H9 (cell line): ENCODE measurements at regions not wholly inside any gene's neighbourhood (a gene's known extent, or its start where the extent isn't known, plus 50 kb on each side); places are given as distances from the start of the nearest gene placed in this dataset.

Experiments used
- DNase-seq: peaks from one replicate; pipeline ENCODE4 v3.0.0-alpha.2; 2017
- H2AFZ ChIP-seq: one replicate; pipeline ENCODE4 v1.6.1; 2013; ENCODE audit warnings: mild to moderate bottlenecking, low read length, control low read depth, moderate library complexity
- H2AK5ac ChIP-seq: 2 replicates; pipeline ENCODE4 v1.6.1; 2013; ENCODE audit warnings: low read length, control low read depth, mixed read lengths; ENCODE audit not compliant: insufficient read length
- H2BK120ac ChIP-seq: one replicate; pipeline ENCODE4 v1.6.1; 2013; ENCODE audit warnings: low read depth, mild to moderate bottlenecking, low read length, control low read depth, inconsistent platforms; ENCODE audit not compliant: poor library complexity, severe bottlenecking
- H2BK12ac ChIP-seq: 2 replicates; pipeline ENCODE4 v1.6.1; 2013; ENCODE audit warnings: low read length, control low read depth, mixed read lengths, low read depth; ENCODE audit not compliant: insufficient read length
- H2BK15ac ChIP-seq: 2 replicates; pipeline ENCODE4 v1.6.1; 2013; ENCODE audit warnings: low read depth, low read length, control low read depth
- H2BK20ac ChIP-seq: one replicate; pipeline ENCODE4 v1.6.1; 2013; ENCODE audit warnings: low read depth, mild to moderate bottlenecking, low read length, control low read depth, inconsistent platforms; ENCODE audit not compliant: poor library complexity, severe bottlenecking
- H2BK5ac ChIP-seq: 2 replicates; pipeline ENCODE4 v1.6.1; 2013; ENCODE audit warnings: low read length, control low read depth, mixed read lengths; ENCODE audit not compliant: insufficient read length
- H3K14ac ChIP-seq: 2 replicates; pipeline ENCODE4 v1.6.1; 2013; ENCODE audit warnings: low read length, control low read depth; ENCODE audit not compliant: insufficient read depth
- H3K18ac ChIP-seq: 2 replicates; pipeline ENCODE4 v1.6.1; 2013; ENCODE audit warnings: low read depth, mild to moderate bottlenecking, mixed read lengths, low read length, control low read depth; ENCODE audit not compliant: insufficient read length
- H3K23ac ChIP-seq: 2 replicates; pipeline ENCODE4 v1.6.1; 2013; ENCODE audit warnings: low read length, control low read depth, mixed read lengths, low read depth; ENCODE audit not compliant: insufficient read length
- H3K23me2 ChIP-seq: 2 replicates; pipeline ENCODE4 v1.6.1; 2013; ENCODE audit warnings: low read depth, mild to moderate bottlenecking, mixed read lengths, low read length, control low read depth; ENCODE audit not compliant: insufficient read length, poor library complexity, severe bottlenecking
- H3K27ac ChIP-seq: 2 replicates; pipeline ENCODE4 v1.5.1; 2013; ENCODE audit warnings: low read length, control low read depth, mixed read lengths, low read depth; ENCODE audit not compliant: insufficient read length
- H3K27me3 ChIP-seq: 2 replicates; pipeline ENCODE4 v1.6.1; 2013; ENCODE audit warnings: low read length, control low read depth, inconsistent platforms; ENCODE audit not compliant: insufficient read depth
- H3K4ac ChIP-seq: 2 replicates; pipeline ENCODE4 v1.6.1; 2013; ENCODE audit warnings: low read depth, mild to moderate bottlenecking, control low read depth, inconsistent platforms, low read length, moderate library complexity
- H3K4me1 ChIP-seq: 2 replicates; pipeline ENCODE4 v1.6.1; 2013; ENCODE audit warnings: low read length, control low read depth, inconsistent platforms; ENCODE audit not compliant: insufficient read depth
- H3K4me2 ChIP-seq: 2 replicates; pipeline ENCODE4 v1.6.1; 2013; ENCODE audit warnings: low read length, control low read depth, mixed read lengths; ENCODE audit not compliant: insufficient read length, insufficient read depth
- H3K56ac ChIP-seq: 2 replicates; pipeline ENCODE4 v1.6.1; 2013; ENCODE audit warnings: low read depth, mild to moderate bottlenecking, mixed read lengths, low read length, control low read depth; ENCODE audit not compliant: insufficient read length
- H3K79me1 ChIP-seq: 2 replicates; pipeline ENCODE4 v1.6.1; 2013; ENCODE audit warnings: low read depth, mild to moderate bottlenecking, moderate library complexity, low read length, control low read depth, inconsistent platforms; ENCODE audit not compliant: insufficient read depth, poor library complexity, severe bottlenecking
- H3K79me2 ChIP-seq: 2 replicates; pipeline ENCODE4 v1.6.1; 2013; ENCODE audit warnings: low read length, control low read depth, inconsistent platforms; ENCODE audit not compliant: insufficient read depth
- H3K9ac ChIP-seq: 2 replicates; pipeline ENCODE4 v1.6.1; 2013; ENCODE audit warnings: low read length, control low read depth, mixed read lengths; ENCODE audit not compliant: insufficient read length; ENCODE audit errors: extremely low read depth
- H3K9me3 ChIP-seq: one replicate; pipeline ENCODE4 v1.6.1; 2013; ENCODE audit warnings: low read depth, low read length, inconsistent platforms; ENCODE audit not compliant: control insufficient read depth
- H3T11ph ChIP-seq: one replicate; pipeline ENCODE4 v1.6.1; 2013; ENCODE audit warnings: mild to moderate bottlenecking, low read length, control low read depth, inconsistent platforms
- H4K20me1 ChIP-seq: one replicate; pipeline ENCODE4 v1.6.1; 2013; ENCODE audit not compliant: control insufficient read depth, insufficient read length, insufficient read depth
- H4K5ac ChIP-seq: 2 replicates; pipeline ENCODE4 v1.6.1; 2013; ENCODE audit warnings: low read depth, mild to moderate bottlenecking, mixed read lengths, low read length, control low read depth; ENCODE audit not compliant: insufficient read length
- H4K8ac ChIP-seq: replicated peaks from 2 replicates; pipeline ENCODE4 v1.6.1; 2013; ENCODE audit warnings: low read length, control low read depth, mixed read lengths, low read depth; ENCODE audit not compliant: insufficient read length
- H4K91ac ChIP-seq: 2 replicates; pipeline ENCODE4 v1.6.1; 2013; ENCODE audit warnings: low read depth, mild to moderate bottlenecking, moderate library complexity, mixed read lengths, low read length, control low read depth; ENCODE audit not compliant: insufficient read length
- H3K27ac Mint-ChIP-seq, 3 experiments: 2 replicates in 2 of 3; 3 replicates in 1 of 3; pipeline ENCODE4 v1.8.0; 2020 to 2021; ENCODE audit warnings: mixed read lengths in 3 of 3, mild to moderate bottlenecking in 1 of 3, moderate library complexity in 1 of 3
- H3K27me3 Mint-ChIP-seq: 2 replicates; pipeline ENCODE4 v1.8.0; 2021; ENCODE audit warnings: low read depth, mild to moderate bottlenecking, moderate library complexity, mixed read lengths
- H3K36me3 Mint-ChIP-seq, 3 experiments: 2 replicates in 2 of 3; 3 replicates in 1 of 3; pipeline ENCODE4 v1.8.0; 2020 to 2021; ENCODE audit warnings: low read depth in 3 of 3, mixed read lengths in 3 of 3; ENCODE audit not compliant: insufficient read depth in 1 of 3
- H3K4me1 Mint-ChIP-seq, 2 experiments: 2 replicates each; pipeline ENCODE4 v1.8.0; 2020; ENCODE audit warnings: mixed read lengths in 2 of 2
- H3K4me3 Mint-ChIP-seq, 2 experiments: 2 replicates in 1 of 2; 3 replicates in 1 of 2; pipeline ENCODE4 v1.8.0; 2020 to 2021; ENCODE audit warnings: mild to moderate bottlenecking in 2 of 2, mixed read lengths in 2 of 2, moderate library complexity in 1 of 2
- H3K9me3 Mint-ChIP-seq, 2 experiments: 2 replicates in 1 of 2; 3 replicates in 1 of 2; pipeline ENCODE4 v1.8.0; 2020; ENCODE audit warnings: mild to moderate bottlenecking in 2 of 2, mixed read lengths in 2 of 2, moderate library complexity in 1 of 2
- WGBS: extraction: QIAGEN DNeasy Blood & Tissue Kit; methylation state at CpG from one replicate; pipeline ENCODE4 v1.1.7; 2013; ENCODE audit warnings: missing lambda C conversion rate, low lambda C conversion rate, mixed read lengths; ENCODE audit not compliant: insufficient read length; ENCODE audit errors: extremely low coverage; 5-methylcytosine and 5-hydroxymethylcytosine counted together
- TF ChIP-seq, protein P1 (sequence below): fragments of 200-600 bp; sonication (generic); conservative IDR thresholded peaks from 3 replicates; pipeline ENCODE4 v1.8.0; 2021; ENCODE audit warnings: antibody characterized with exemption, mild to moderate bottlenecking

DNA sequence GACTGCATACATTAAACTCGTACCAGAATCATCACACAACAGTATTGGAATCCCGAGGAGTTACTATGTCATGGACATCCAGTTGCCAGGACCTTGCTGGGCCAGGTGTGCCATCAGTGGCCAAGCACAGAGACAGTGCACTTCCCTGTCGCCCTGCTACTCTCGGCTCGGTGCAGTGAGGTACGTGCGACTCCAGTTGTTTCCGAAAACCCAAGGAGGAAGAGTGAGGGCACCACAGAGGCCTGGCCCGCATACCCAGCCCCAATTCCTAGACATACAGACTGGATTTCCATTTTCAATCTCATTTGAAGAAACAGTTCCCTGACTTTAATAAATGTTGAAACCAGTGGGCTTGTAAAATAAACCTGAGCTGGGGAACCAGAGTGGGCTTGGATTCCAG, 62.5 kb upstream of the AFDN start:
- Histone ChIP-seq H4K8ac (no peak overlapping the region), H3K9me3 (no peaks in the 10 kb centered on the region), H2AK5ac (no peak overlapping the region), H2BK120ac (no peak overlapping the region), H2BK15ac (no peak overlapping the region), H3K23ac (no peak overlapping the region), H3K14ac (no peak overlapping the region), H4K20me1 (no peaks in the 10 kb centered on the region), H3K27me3 (no peaks in the 10 kb centered on the region), H3T11ph (no peak overlapping the region), H3K79me1 (no peaks in the 10 kb centered on the region), H3K56ac (no peak overlapping the region), H3K23me2 (no peaks in the 10 kb centered on the region), H3K27ac (no peak overlapping the region), H4K5ac (no peak overlapping the region), H3K4me2 (no peak overlapping the region), H2BK5ac (no peak overlapping the region), H2BK20ac (no peak overlapping the region), H3K79me2 (no peaks in the 10 kb centered on the region), H2BK12ac (no peak overlapping the region), H2AFZ (no peak overlapping the region), H3K18ac (no peak overlapping the region), H3K4me1 (no peaks in the 10 kb centered on the region), H3K9ac (no peak overlapping the region), H4K91ac (no peak overlapping the region), H3K4ac (no peak overlapping the region)
- Mint-ChIP-seq H3K9me3 (no peaks in the 10 kb centered on the region), H3K27ac (peak overlapping the region in 1 of 3 experiments; percentile 78; a peak in 1 of 7 replicates), H3K36me3 (no peaks in the 10 kb centered on the region), H3K4me1 (peaks cover 0 to 8% of the 10 kb centered on the region in 2 experiments; a peak in 1 of 4 replicates), H3K4me3 (no peak overlapping the region), H3K27me3 (peaks cover 1% of the 10 kb centered on the region)
- TF ChIP-seq, protein P1, sequence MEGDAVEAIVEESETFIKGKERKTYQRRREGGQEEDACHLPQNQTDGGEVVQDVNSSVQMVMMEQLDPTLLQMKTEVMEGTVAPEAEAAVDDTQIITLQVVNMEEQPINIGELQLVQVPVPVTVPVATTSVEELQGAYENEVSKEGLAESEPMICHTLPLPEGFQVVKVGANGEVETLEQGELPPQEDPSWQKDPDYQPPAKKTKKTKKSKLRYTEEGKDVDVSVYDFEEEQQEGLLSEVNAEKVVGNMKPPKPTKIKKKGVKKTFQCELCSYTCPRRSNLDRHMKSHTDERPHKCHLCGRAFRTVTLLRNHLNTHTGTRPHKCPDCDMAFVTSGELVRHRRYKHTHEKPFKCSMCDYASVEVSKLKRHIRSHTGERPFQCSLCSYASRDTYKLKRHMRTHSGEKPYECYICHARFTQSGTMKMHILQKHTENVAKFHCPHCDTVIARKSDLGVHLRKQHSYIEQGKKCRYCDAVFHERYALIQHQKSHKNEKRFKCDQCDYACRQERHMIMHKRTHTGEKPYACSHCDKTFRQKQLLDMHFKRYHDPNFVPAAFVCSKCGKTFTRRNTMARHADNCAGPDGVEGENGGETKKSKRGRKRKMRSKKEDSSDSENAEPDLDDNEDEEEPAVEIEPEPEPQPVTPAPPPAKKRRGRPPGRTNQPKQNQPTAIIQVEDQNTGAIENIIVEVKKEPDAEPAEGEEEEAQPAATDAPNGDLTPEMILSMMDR = no peak
- no peak for DNase-seq
- no CpG with 5 or more reads among the region's 9 CpGs for WGBS
